LNCAP (cell line): ENCODE measurements at regions not wholly inside any gene's neighbourhood (a gene's known extent, or its start where the extent isn't known, plus 50 kb on each side); places are given as distances from the start of the nearest gene placed in this dataset.

Source experiments
- CTCF ChIP-seq: fragments of 450-650 bp; IDR thresholded peaks from 2 replicates; pipeline ENCODE4 v1.5.1; 2017; ENCODE audit warnings: mild to moderate bottlenecking

- no peak for TF ChIP-seq CTCF
These were observed 86.1 kb upstream of the ZNF217 start for GRCh38 chr20:53679597-53680309.

GRCh38 chr20:53678990-53679596 lies 85.5 kb upstream of the ZNF217 start:
- TF ChIP-seq CTCF: no peak

- no peak for TF ChIP-seq CTCF
These were observed 84.8 kb upstream of the ZNF217 start for GRCh38 chr20:53678315-53678989.

GRCh38 chr20:53677447-53678314 lies 84.0 kb upstream of the ZNF217 start:
- no peak for TF ChIP-seq CTCF

GRCh38 chr20:53676987-53677386 lies 83.3 kb upstream of the ZNF217 start:
- no peak for TF ChIP-seq CTCF

- TF ChIP-seq CTCF: no peak
These were observed 82.8 kb upstream of the ZNF217 start for GRCh38 chr20:53676519-53676822.

- no peak for TF ChIP-seq CTCF
These were observed 79.0 kb upstream of the ZNF217 start for GRCh38 chr20:53672484-53673129.
